ENCODE measurements at regions not wholly inside any gene's neighbourhood (a gene's known extent, or its start where the extent isn't known, plus 50 kb on each side); places are given as distances from the start of the nearest gene placed in this dataset.

DNA sequence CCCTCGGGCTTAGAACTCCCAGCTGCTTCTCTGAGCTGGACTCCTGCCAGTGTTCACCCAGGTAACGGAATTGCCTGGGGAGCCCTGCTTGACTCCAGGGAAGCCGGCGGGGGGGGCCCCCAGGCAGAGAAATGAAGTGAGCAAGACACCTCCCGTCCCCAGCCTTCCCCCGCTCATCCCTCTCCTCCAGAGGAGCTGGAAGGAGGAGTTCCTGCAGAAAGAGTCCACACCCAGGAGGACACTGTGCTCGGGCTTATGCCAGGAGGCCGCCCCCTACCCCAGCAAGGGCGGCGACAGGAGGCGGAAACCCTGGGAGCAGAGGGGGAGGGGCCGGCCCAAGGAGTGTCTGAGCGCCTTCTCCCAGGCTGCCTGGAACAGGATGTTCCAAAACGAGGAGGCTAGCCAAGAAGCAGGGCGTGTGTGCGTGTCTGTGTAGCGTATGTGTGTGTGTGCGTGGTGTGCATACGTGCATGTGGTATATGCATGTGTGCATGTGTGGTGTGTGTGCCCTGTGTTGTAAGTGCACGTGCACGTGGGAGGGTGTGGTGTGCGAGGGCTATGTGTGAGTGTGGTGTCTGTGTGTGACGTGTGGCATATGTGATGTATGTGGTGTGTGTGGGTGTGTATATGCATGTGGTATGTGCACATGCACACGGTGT lies 511.3 kb downstream of the SHQ1 start:
- H3K56ac ChIP-seq (replicated peaks; ENCODE audit: insufficient read length, low read depth, low read length) = peak overlapping the region; percentile 100
- no peak overlapping the region for H4K8ac ChIP-seq (ENCODE audit: extremely low read depth, insufficient read depth, low read length)
- H4K91ac ChIP-seq (replicated peaks; ENCODE audit: insufficient read length, low read length) = peak overlapping the region; percentile 99
- H2BK20ac ChIP-seq (ENCODE audit: low read length) = peak overlapping the region; percentile 82
- H3K23me2 ChIP-seq (ENCODE audit: low read depth, low read length) = peaks cover 6% of the 10 kb centered on the region
- peak overlapping the region; percentile 80 for H2BK120ac ChIP-seq (replicated peaks; ENCODE audit: low read depth, low read length)
- H2AFZ ChIP-seq (ENCODE audit: low read length) = no peak overlapping the region
- no peaks in the 10 kb centered on the region for H3K9me3 ChIP-seq (ENCODE audit: insufficient read depth in 2 of 2, low read depth in 1 of 2, low read length in 1 of 2)
- peak overlapping the region; percentile 96 for H3K4ac ChIP-seq (replicated peaks; ENCODE audit: insufficient read length, low read depth, low read length)
- no peaks in the 10 kb centered on the region for H3K79me1 ChIP-seq (ENCODE audit: low read depth, low read length)
- no peak overlapping the region for H3K9ac ChIP-seq (replicated peaks in 1 of 4; ENCODE audit: extremely low read depth in 1 of 4, low read depth in 3 of 4, low read length in 3 of 4)
- H3K18ac ChIP-seq (ENCODE audit: extremely low read depth, low read length) = peak overlapping the region; percentile 80
- peak in 1 of 2 experiments; percentile 70 for DNase-seq (ENCODE audit: low read depth in 1 of 2, low spot score in 2 of 2)
- POLR2A ChIA-PET (ENCODE audit: partially characterized antibody) = interaction anchor here (0.7 to 1.5 kb wide), 2 partner anchors 14 to 28 kb away, joined by 3 read pairs; no protein-coding TSS in a partner anchor
- H2BK5ac ChIP-seq (ENCODE audit: low read depth, low read length) = peak overlapping the region; percentile 86
- H3K4me1 ChIP-seq (replicated peaks in 1 of 4; ENCODE audit: control insufficient read depth in 3 of 4, insufficient read depth in 4 of 4, low read length in 3 of 4) = peaks cover 3 to 17% (median 9%) of the 10 kb centered on the region in 4 experiments
- H3K36me3 ChIP-seq (ENCODE audit: control insufficient read depth in 2 of 4, insufficient read depth in 4 of 4, low read length in 3 of 4) = no peaks in the 10 kb centered on the region
- H3K4me2 ChIP-seq (ENCODE audit: insufficient read depth in 1 of 2, low read depth in 2 of 2, low read length in 2 of 2) = peak overlapping the region; percentile 10 to 42; a peak in 3 of 4 replicates
- H2BK15ac ChIP-seq (ENCODE audit: low read length) = peak overlapping the region; percentile 67
- H3K27me3 ChIP-seq (replicated peaks in 1 of 4; ENCODE audit: control insufficient read depth in 3 of 4, extremely low read depth in 1 of 4, insufficient read depth in 3 of 4, low read length in 3 of 4) = no peaks in the 10 kb centered on the region; a peak in 1 of 7 replicates
- TF ChIP-seq HDAC2 (IDR thresholded peaks at IDR 0.05; ENCODE audit: borderline replicate concordance in 1 of 2, low read depth in 2 of 2, low read length in 2 of 2) (no peak), SIX5 (IDR thresholded peaks at IDR 0.05; ENCODE audit: low read depth, low read length) (no peak)
- H4K5ac ChIP-seq (ENCODE audit: insufficient read length, low read depth, low read length) = no peak overlapping the region
- no peaks in the 10 kb centered on the region for H3K79me2 ChIP-seq (ENCODE audit: control insufficient read depth in 1 of 2, insufficient read depth in 2 of 2, low read length in 2 of 2)
- CTCF ChIA-PET (ENCODE audit: partially characterized antibody) = interaction anchor here (0.7 to 1.5 kb wide), 6 partner anchors 32 to 538 kb away, joined by 3 read pairs; no protein-coding TSS in a partner anchor
- H4K20me1 ChIP-seq (replicated peaks in 1 of 2; ENCODE audit: control insufficient read depth in 1 of 2, insufficient read depth in 2 of 2, low read length in 2 of 2) = peaks cover 0 to 5% of the 10 kb centered on the region in 2 experiments
- peak overlapping the region; percentile 95 for H2AK5ac ChIP-seq (ENCODE audit: low read depth, low read length)
- H3K27ac ChIP-seq (ENCODE audit: low read depth, low read length) = no peak overlapping the region
- WGBS, 2 experiments (ENCODE audit: extremely low coverage in 1 of 2, insufficient coverage in 1 of 2, insufficient read length in 1 of 2, insufficient replicate concordance in 2 of 2, low coverage in 1 of 2, low lambda C conversion rate in 2 of 2, missing lambda C conversion rate in 1 of 2) = 77% methylated on average over 21 of the region's 24 CpGs; no CpG with 5 or more reads in 1 of the 2 experiments
- FAIRE-seq = no peak
- H3K4me3 ChIP-seq (ENCODE audit: extremely low read depth in 1 of 4, insufficient read depth in 2 of 4, low read depth in 3 of 4, low read length in 4 of 4) = no peak overlapping the region
- H3K23ac ChIP-seq (ENCODE audit: insufficient read length) = peak overlapping the region; percentile 12
- peak overlapping the region; percentile 20 for H3K14ac ChIP-seq (ENCODE audit: insufficient read length)
- H2BK12ac ChIP-seq (ENCODE audit: low read depth, low read length) = peak overlapping the region; percentile 100; the same call in 1 of the 2 replicates

All from H1 (cell line).